HepG2 (cell line): ENCODE measurements at regions not wholly inside any gene's neighbourhood (a gene's known extent, or its start where the extent isn't known, plus 50 kb on each side); places are given as distances from the start of the nearest gene placed in this dataset.

Experiments used
- CHD2 ChIP-seq: IDR thresholded peaks from 2 replicates; pipeline ENCODE4 v1.6.1; 2011; ENCODE audit warnings: low read depth, low read length, improper control_type of control experiment
- EZH2 ChIP-seq: conservative IDR thresholded peaks from 2 replicates; pipeline ENCODE4 v1.6.1; 2012; ENCODE audit warnings: mild to moderate bottlenecking, low read depth, low read length, moderate library complexity
- MAX ChIP-seq: IDR thresholded peaks from 2 replicates; pipeline ENCODE4 v1.6.1; 2012; ENCODE audit warnings: inconsistent platforms
- RBFOX2 ChIP-seq: fragments of 200-400 bp; formaldehyde crosslinking; IDR thresholded peaks from 2 replicates; pipeline ENCODE4 v1.6.1; 2017; ENCODE audit warnings: low read depth, mild to moderate bottlenecking, low read length
- SMC3 ChIP-seq: IDR thresholded peaks from 2 replicates; pipeline ENCODE4 v1.6.1; 2011; ENCODE audit warnings: low read length, improper control_type of control experiment
- ZNF121 ChIP-seq: sonication (generic); formaldehyde crosslinking; IDR thresholded peaks from 2 replicates; pipeline ENCODE4 v1.5.0; 2020; ENCODE audit warnings: mild to moderate bottlenecking, missing genetic modification reagents

- TF ChIP-seq EZH2 (no peak), RBFOX2 (no peak), ZNF121 (CRISPR knock-in tag) (no peak), SMC3 (no peak), CHD2 (no peak), MAX (no peak)
Observed at GRCh38 chr13:40874138-40874779, 84.8 kb downstream of the SLC25A15 start.
